ENCODE measurements at regions not wholly inside any gene's neighbourhood (a gene's known extent, or its start where the extent isn't known, plus 50 kb on each side); places are given as distances from the start of the nearest gene placed in this dataset.

DNA sequence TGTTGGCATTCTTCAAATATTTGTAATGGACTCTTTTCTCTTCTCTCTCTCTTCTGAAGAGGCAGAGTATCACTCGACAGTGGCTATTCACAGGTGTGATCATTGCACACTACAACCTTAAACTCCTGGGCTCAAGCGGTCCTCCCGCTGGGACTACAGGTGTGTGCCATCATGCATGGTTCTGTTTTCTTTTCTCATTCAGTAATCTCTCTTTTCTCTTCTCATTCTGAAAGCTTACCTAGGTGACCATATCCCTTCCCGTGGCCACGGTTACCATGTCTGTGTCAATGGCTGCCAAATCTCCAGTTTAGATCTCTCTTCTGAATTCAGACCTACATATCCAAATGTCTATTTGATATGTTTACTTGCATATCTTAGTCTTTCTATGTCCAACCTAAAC lies 96.3 kb downstream of the SOX2 start:
- ATAC-seq (replicated peaks in 1 of 4) (no peak), DNase-seq (no peak)
- no peaks in the 10 kb centered on the region for H3K9me3 ChIP-seq
- peaks cover 0 to 5% (median 3%) of the 10 kb centered on the region in 3 donors for H3K9me3 Mint-ChIP-seq
- no peaks in the 10 kb centered on the region for H3K27me3 Mint-ChIP-seq
- no peaks in the 10 kb centered on the region for H3K4me1 Mint-ChIP-seq
- H3K27ac ChIP-seq (ENCODE audit: low read length), result no peak overlapping the region
- H3K4me3 ChIP-seq (ENCODE audit: control insufficient read depth in 1 of 2, extremely low read depth in 1 of 2, low read length in 1 of 2), result no peak overlapping the region
- CTCF ChIA-PET, result no interaction called here
- POLR2A ChIA-PET, result no interaction called here
- no peaks in the 10 kb centered on the region for H3K4me1 ChIP-seq (ENCODE audit: control insufficient read depth in 1 of 2, extremely low read depth in 1 of 2, insufficient read depth in 2 of 2, low read length in 2 of 2)
- 90% methylated on average over 3 of the region's 5 CpGs for WGBS (ENCODE audit: insufficient coverage)
- no peak overlapping the region for H3K4me3 Mint-ChIP-seq
- no peaks in the 10 kb centered on the region for H3K36me3 Mint-ChIP-seq
- H3K27me3 ChIP-seq (replicated peaks in 1 of 2; ENCODE audit: control insufficient read depth in 2 of 2, extremely low read depth in 1 of 2, insufficient read depth in 2 of 2, low read length in 1 of 2), result no peaks in the 10 kb centered on the region
- no peak overlapping the region for H3K27ac Mint-ChIP-seq
- H3K36me3 ChIP-seq (ENCODE audit: control insufficient read depth in 2 of 2, extremely low read depth in 1 of 2, insufficient read depth in 1 of 2, low read length in 1 of 2), result no peaks in the 10 kb centered on the region

GRCh38 chr3:181823716-181824115 lies 112.0 kb downstream of the SOX2 start:
- 96% methylated on average over 4 of the region's 4 CpGs for WGBS (ENCODE audit: insufficient coverage)
- Histone ChIP-seq H3K4me1 (ENCODE audit: control insufficient read depth in 1 of 2, extremely low read depth in 1 of 2, insufficient read depth in 2 of 2, low read length in 2 of 2) (no peaks in the 10 kb centered on the region), H3K9me3 (no peaks in the 10 kb centered on the region), H3K27me3 (replicated peaks in 1 of 2; ENCODE audit: control insufficient read depth in 2 of 2, extremely low read depth in 1 of 2, insufficient read depth in 2 of 2, low read length in 1 of 2) (no peaks in the 10 kb centered on the region), H3K27ac (ENCODE audit: low read length) (no peak overlapping the region), H3K4me3 (ENCODE audit: control insufficient read depth in 1 of 2, extremely low read depth in 1 of 2, low read length in 1 of 2) (no peak overlapping the region), H3K36me3 (ENCODE audit: control insufficient read depth in 2 of 2, extremely low read depth in 1 of 2, insufficient read depth in 1 of 2, low read length in 1 of 2) (no peaks in the 10 kb centered on the region)
- peaks cover 0 to 8% (median 6%) of the 10 kb centered on the region in 3 donors for H3K9me3 Mint-ChIP-seq
- H3K4me1 Mint-ChIP-seq, result no peaks in the 10 kb centered on the region
- POLR2A ChIA-PET, result no interaction called here
- no peaks in the 10 kb centered on the region for H3K27me3 Mint-ChIP-seq
- H3K36me3 Mint-ChIP-seq, result no peaks in the 10 kb centered on the region
- no peak for ATAC-seq (replicated peaks in 1 of 4)
- H3K27ac Mint-ChIP-seq, result no peak overlapping the region
- no peak overlapping the region for H3K4me3 Mint-ChIP-seq
- no peak for DNase-seq
- CTCF ChIA-PET, result no interaction called here

DNA sequence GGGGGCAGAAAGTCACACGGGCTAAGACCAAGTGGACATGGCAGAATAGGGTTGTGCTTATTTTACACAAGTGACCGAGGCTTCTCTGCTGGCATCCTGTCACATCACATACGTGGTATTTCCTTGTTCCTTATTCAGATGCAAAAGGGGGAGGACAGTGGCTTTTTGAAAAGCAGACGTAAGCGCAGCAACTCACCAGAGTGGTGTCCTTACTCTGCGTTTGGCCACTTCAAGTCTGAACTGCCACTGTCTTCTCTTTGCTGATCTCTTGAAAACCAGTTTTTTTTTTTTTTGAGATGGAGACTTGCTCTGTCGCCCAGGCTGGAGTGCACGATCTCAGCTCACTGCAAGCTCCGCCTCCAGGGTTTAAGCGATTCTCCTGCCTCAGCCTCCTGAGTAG lies 113.2 kb downstream of the SOX2 start:
- Mint-ChIP-seq H3K9me3 (peaks cover 0 to 8% (median 6%) of the 10 kb centered on the region in 3 donors), H3K36me3 (no peaks in the 10 kb centered on the region), H3K27ac (no peak overlapping the region), H3K27me3 (no peaks in the 10 kb centered on the region), H3K4me1 (no peaks in the 10 kb centered on the region), H3K4me3 (no peak overlapping the region)
- Histone ChIP-seq H3K27me3 (replicated peaks in 1 of 2; ENCODE audit: control insufficient read depth in 2 of 2, extremely low read depth in 1 of 2, insufficient read depth in 2 of 2, low read length in 1 of 2) (no peaks in the 10 kb centered on the region), H3K36me3 (ENCODE audit: control insufficient read depth in 2 of 2, extremely low read depth in 1 of 2, insufficient read depth in 1 of 2, low read length in 1 of 2) (no peaks in the 10 kb centered on the region), H3K27ac (ENCODE audit: low read length) (no peak overlapping the region), H3K9me3 (no peaks in the 10 kb centered on the region), H3K4me1 (ENCODE audit: control insufficient read depth in 1 of 2, extremely low read depth in 1 of 2, insufficient read depth in 2 of 2, low read length in 2 of 2) (no peaks in the 10 kb centered on the region), H3K4me3 (ENCODE audit: control insufficient read depth in 1 of 2, extremely low read depth in 1 of 2, low read length in 1 of 2) (no peak overlapping the region)
- ATAC-seq (replicated peaks in 1 of 4) (no peak), DNase-seq (no peak)
- ChIA-PET CTCF (interaction anchor here in 1 of 2 donors (0.6 kb wide), 1 partner anchor 9 kb away, joined by 3 read pairs; no protein-coding TSS in a partner anchor), POLR2A (interaction anchor here in 1 of 2 donors (0.6 kb wide), 1 partner anchor 267 kb away, joined by 4 read pairs; no protein-coding TSS in a partner anchor)
- WGBS (ENCODE audit: insufficient coverage), result 97% methylated on average over 6 of the region's 10 CpGs

- Histone ChIP-seq H3K4me3 (ENCODE audit: control insufficient read depth in 1 of 2, extremely low read depth in 1 of 2, low read length in 1 of 2) (no peak overlapping the region), H3K27ac (ENCODE audit: low read length) (no peak overlapping the region), H3K9me3 (no peaks in the 10 kb centered on the region), H3K4me1 (ENCODE audit: control insufficient read depth in 1 of 2, extremely low read depth in 1 of 2, insufficient read depth in 2 of 2, low read length in 2 of 2) (no peaks in the 10 kb centered on the region), H3K27me3 (replicated peaks in 1 of 2; ENCODE audit: control insufficient read depth in 2 of 2, extremely low read depth in 1 of 2, insufficient read depth in 2 of 2, low read length in 1 of 2) (no peaks in the 10 kb centered on the region), H3K36me3 (ENCODE audit: control insufficient read depth in 2 of 2, extremely low read depth in 1 of 2, insufficient read depth in 1 of 2, low read length in 1 of 2) (no peaks in the 10 kb centered on the region)
- POLR2A ChIA-PET, result no interaction called here
- CTCF ChIA-PET, result no interaction called here
- no peaks in the 10 kb centered on the region for H3K27me3 Mint-ChIP-seq
- no peak overlapping the region for H3K27ac Mint-ChIP-seq
- WGBS (ENCODE audit: insufficient coverage), result 68% methylated on average over 5 of the region's 17 CpGs
- H3K9me3 Mint-ChIP-seq, result no peaks in the 10 kb centered on the region
- no peak for ATAC-seq (replicated peaks in 1 of 4)
- H3K4me3 Mint-ChIP-seq, result no peak overlapping the region
- H3K4me1 Mint-ChIP-seq, result no peaks in the 10 kb centered on the region
- DNase-seq, result no peak
- H3K36me3 Mint-ChIP-seq, result no peaks in the 10 kb centered on the region
Measured at GRCh38 chr3:181839039-181839915, 127.6 kb downstream of the SOX2 start.

- H3K27ac ChIP-seq (ENCODE audit: low read length), result no peak overlapping the region
- H3K27me3 Mint-ChIP-seq, result no peaks in the 10 kb centered on the region
- CTCF ChIA-PET, result no interaction called here
- POLR2A ChIA-PET, result no interaction called here
- no peaks in the 10 kb centered on the region for H3K4me1 ChIP-seq (ENCODE audit: control insufficient read depth in 1 of 2, extremely low read depth in 1 of 2, insufficient read depth in 2 of 2, low read length in 2 of 2)
- H3K36me3 Mint-ChIP-seq, result no peaks in the 10 kb centered on the region
- no peaks in the 10 kb centered on the region for H3K9me3 Mint-ChIP-seq
- DNase-seq (no peak), ATAC-seq (replicated peaks in 1 of 4) (no peak)
- no peaks in the 10 kb centered on the region for H3K4me1 Mint-ChIP-seq
- no peaks in the 10 kb centered on the region for H3K9me3 ChIP-seq
- no peaks in the 10 kb centered on the region for H3K36me3 ChIP-seq (ENCODE audit: control insufficient read depth in 2 of 2, extremely low read depth in 1 of 2, insufficient read depth in 1 of 2, low read length in 1 of 2)
- H3K4me3 ChIP-seq (ENCODE audit: control insufficient read depth in 1 of 2, extremely low read depth in 1 of 2, low read length in 1 of 2), result no peak overlapping the region
- H3K27me3 ChIP-seq (replicated peaks in 1 of 2; ENCODE audit: control insufficient read depth in 2 of 2, extremely low read depth in 1 of 2, insufficient read depth in 2 of 2, low read length in 1 of 2), result no peaks in the 10 kb centered on the region
- no peak overlapping the region for H3K27ac Mint-ChIP-seq
- H3K4me3 Mint-ChIP-seq, result no peak overlapping the region
- WGBS (ENCODE audit: insufficient coverage), result 100% methylated on average over 2 of the region's 3 CpGs
Measured at GRCh38 chr3:181839916-181840297, 128.2 kb downstream of the SOX2 start.

- POLR2A ChIA-PET, result no interaction called here
Measured at GRCh38 chr3:181844211-181844610, 132.5 kb downstream of the SOX2 start.

More at GRCh38 chr3:181844211-181844610, 132.5 kb downstream of the SOX2 start:
- H3K4me1 ChIP-seq (ENCODE audit: control insufficient read depth in 1 of 2, extremely low read depth in 1 of 2, insufficient read depth in 2 of 2, low read length in 2 of 2), result no peaks in the 10 kb centered on the region
- Mint-ChIP-seq H3K9me3 (no peaks in the 10 kb centered on the region), H3K36me3 (no peaks in the 10 kb centered on the region), H3K27ac (no peak overlapping the region), H3K27me3 (no peaks in the 10 kb centered on the region), H3K4me3 (no peak overlapping the region), H3K4me1 (no peaks in the 10 kb centered on the region)
- H3K4me3 ChIP-seq (ENCODE audit: control insufficient read depth in 1 of 2, extremely low read depth in 1 of 2, low read length in 1 of 2), result no peak overlapping the region
- no peaks in the 10 kb centered on the region for H3K27me3 ChIP-seq (replicated peaks in 1 of 2; ENCODE audit: control insufficient read depth in 2 of 2, extremely low read depth in 1 of 2, insufficient read depth in 2 of 2, low read length in 1 of 2)
- CTCF ChIA-PET, result no interaction called here
- ATAC-seq (replicated peaks in 1 of 4) (no peak), DNase-seq (no peak)
- no peaks in the 10 kb centered on the region for H3K36me3 ChIP-seq (ENCODE audit: control insufficient read depth in 2 of 2, extremely low read depth in 1 of 2, insufficient read depth in 1 of 2, low read length in 1 of 2)
- WGBS (ENCODE audit: insufficient coverage), result 60% methylated on average over 1 of the region's 3 CpGs
- no peak overlapping the region for H3K27ac ChIP-seq (ENCODE audit: low read length)
- H3K9me3 ChIP-seq, result no peaks in the 10 kb centered on the region
